ENCODE measurements at regions not wholly inside any gene's neighbourhood (a gene's known extent, or its start where the extent isn't known, plus 50 kb on each side); places are given as distances from the start of the nearest gene placed in this dataset.

GRCh38 chr1:58883037-58883887 is 99.4 kb upstream of the JUN start:
- Histone ChIP-seq H3K79me2 (ENCODE audit: control insufficient read depth, insufficient read depth, low read length) (no peaks in the 10 kb centered on the region), H3K9ac (ENCODE audit: insufficient read depth in 1 of 2, low read depth in 2 of 2, low read length in 2 of 2) (peak overlapping the region in 1 of 2 experiments; percentile 75; a peak in 3 of 4 replicates), H3K9me3 (replicated peaks; ENCODE audit: control insufficient read depth, insufficient read depth, low read depth, low read length) (no peaks in the 10 kb centered on the region), H3K4me3 (no peak overlapping the region), H3K9me1 (ENCODE audit: control insufficient read depth, insufficient read depth, low read length) (no peaks in the 10 kb centered on the region), H3K4me2 (ENCODE audit: insufficient read depth, low read length) (peak overlapping the region; percentile 57), H4K20me1 (replicated peaks; ENCODE audit: control insufficient read depth, insufficient read depth, low read length) (no peaks in the 10 kb centered on the region), H3K36me3 (ENCODE audit: control insufficient read depth, insufficient read depth, low read length) (no peaks in the 10 kb centered on the region), H3K27me3 (ENCODE audit: control insufficient read depth in 2 of 2, insufficient read depth in 2 of 2, low read length in 2 of 2) (no peaks in the 10 kb centered on the region), H3K4me1 (replicated peaks in 1 of 2; ENCODE audit: control insufficient read depth in 2 of 2, insufficient read depth in 2 of 2, low read length in 2 of 2) (peaks cover 47 to 64% of the 10 kb centered on the region in 2 experiments), H2AFZ (ENCODE audit: low read depth, low read length) (peak overlapping the region; percentile 71), H3K27ac (ENCODE audit: extremely low read depth, low read depth, low read length) (peak overlapping the region; percentile 97)
- POLR2A ChIA-PET, result interaction anchor here (0.6 to 3.1 kb wide), 11 partner anchors 7 to 101 kb away, joined by 3 to 17 read pairs (median 3); partner anchors contain the start of gene JUN
- DNase-seq (ENCODE audit: extremely low read depth in 1 of 4, low spot score in 3 of 4) (peak; percentile 41 to 89 (median 62)), ATAC-seq (peak; percentile 63), FAIRE-seq (peak; percentile 78)
- BruUV-seq (replicated peaks), result TSS peak; percentile 70
- intact Hi-C loops (cut with micrococcal nuclease), result loop anchor here (1.0 to 5.0 kb wide), 3 partner anchors 68 to 98 kb away; partner anchors contain the start of gene JUN
- CTCF ChIA-PET (ENCODE audit: low intra/inter-chr PET ratio), result interaction anchor here (0.5 kb wide), 1 partner anchor 144 kb away, joined by 3 read pairs; no protein-coding TSS in a partner anchor
- in situ Hi-C loops (cut with MboI), result loop anchor here (10.0 kb wide), 1 partner anchor 98 kb away; the partner anchor contains the start of gene JUN
- 9% methylated on average over 12 of the region's 12 CpGs for WGBS (ENCODE audit: insufficient coverage, low coverage, missing lambda C conversion rate)
- TF ChIP-seq L3MBTL2 (IDR thresholded peaks at IDR 0.05) (peak; percentile 90), CTCF (IDR thresholded peaks at IDR 0.05 in 2 of 3, conservative IDR thresholded peaks at IDR 0.05 in 1 of 3; ENCODE audit: insufficient read depth in 2 of 3, low read depth in 1 of 3, low read length in 3 of 3) (no peak), HNRNPLL (IDR thresholded peaks at IDR 0.05; ENCODE audit: low read depth, low read length, poor library complexity, severe bottlenecking) (no peak), NCOR1 (IDR thresholded peaks at IDR 0.05) (peak; percentile 27; the same call in 1 of the 2 replicates), CBFB (CRISPR knock-in tag; IDR thresholded peaks at IDR 0.05) (0 out of 2 replicates have a peak, but pooled peaks have one; percentile 20), RBM34 (IDR thresholded peaks at IDR 0.05; ENCODE audit: borderline replicate concordance, insufficient read depth, low read length) (no peak), ARID2 (IDR thresholded peaks at IDR 0.05) (no peak), ELF1 (tag; IDR thresholded peaks at IDR 0.05) (peak; percentile 87), KLF1 (tag; IDR thresholded peaks at IDR 0.05) (no peak), ZNF764 (CRISPR knock-in tag; IDR thresholded peaks at IDR 0.05; ENCODE audit: low read depth) (peak; percentile 89), ZNF655 (CRISPR knock-in tag; IDR thresholded peaks at IDR 0.05) (no peak), ELK1 (CRISPR knock-in tag; IDR thresholded peaks at IDR 0.05) (no peak), RNF2 (IDR thresholded peaks at IDR 0.05) (peak; percentile 70; the same call in 1 of the 2 replicates), ZNF146 (CRISPR knock-in tag; IDR thresholded peaks at IDR 0.05; ENCODE audit: unreplicated experiment) (no peak), SPI1 (IDR thresholded peaks at IDR 0.05; ENCODE audit: borderline replicate concordance, low read depth, low read length) (peak; percentile 96), GTF2F1 (IDR thresholded peaks at IDR 0.05; ENCODE audit: low read depth, low read length) (0 out of 2 replicates have a peak, but pooled peaks have one; percentile 38), ZNF766 (CRISPR knock-in tag; conservative IDR thresholded peaks at IDR 0.05) (peak; percentile 59; the same call in 1 of the 2 replicates)
